Tibial artery (tissue), 4 donors: ENCODE measurements at regions not wholly inside any gene's neighbourhood (a gene's known extent, or its start where the extent isn't known, plus 50 kb on each side); places are given as distances from the start of the nearest gene placed in this dataset.
"Not testable (repeated sequence)": the region's sequence is repeated elsewhere in the genome, so short reads cannot be mapped to it uniquely, and the experiment has no call there.

Experiments used
- DNase-seq, 2 donors: peaks; one replicate each; pipeline ENCODE4 v3.0.0-alpha.2; 2019
- H3K27ac ChIP-seq, 2 donors: fragments of 200-600 bp; sonication (generic) in 1 of 2; 1 replicate in 1 of 2; 2 replicates in 1 of 2; pipeline ENCODE4 v1.5.1; 2018 to 2019; ENCODE audit warnings: mild to moderate bottlenecking in 1 of 2
- H3K27me3 ChIP-seq, 2 donors: fragments of 200-600 bp; sonication (generic) in 1 of 2; one replicate each; pipeline versions ENCODE4 v1.5.1 to v1.6.0; 2016 to 2019
- H3K36me3 ChIP-seq, 3 donors: fragments of 200-600 bp; sonication (generic) in 2 of 3; one replicate each; pipeline ENCODE4 v1.5.1; 2016 to 2019; ENCODE audit warnings: mild to moderate bottlenecking in 2 of 3
- H3K4me1 ChIP-seq, 4 donors: fragments of 200-600 bp; sonication (generic) in 2 of 4; 1 replicate in 3 of 4; 2 replicates in 1 of 4; pipeline ENCODE4 v1.5.1; 2016 to 2019
- H3K4me3 ChIP-seq, 2 donors: fragments of 200-600 bp; sonication (generic) in 1 of 2; 1 replicate in 1 of 2; 2 replicates in 1 of 2; pipeline ENCODE4 v1.5.1; 2018 to 2019; ENCODE audit warnings: mild to moderate bottlenecking in 2 of 2
- H3K9me3 ChIP-seq, 3 donors: fragments of 200-600 bp; sonication (generic) in 1 of 3; one replicate each; pipeline ENCODE4 v1.5.1; 2016 to 2019
- intact Hi-C: fragments of 100-400 bp; cut with DNase I; formaldehyde crosslinking; loops from one replicate; pipeline ENCODE4 v1.15.0; 2023; ENCODE audit warnings: low total_unique reads
- TF ChIP-seq, protein P1 (sequence below), 2 experiments: fragments of 200-600 bp in 1 of 2; fragments of 450-650 bp in 1 of 2; IDR thresholded peaks; one replicate each; pipeline ENCODE4 v1.5.1; 2017 to 2019; ENCODE audit warnings: antibody characterized with exemption in 2 of 2, mild to moderate bottlenecking in 1 of 2, moderate library complexity in 1 of 2

DNA sequence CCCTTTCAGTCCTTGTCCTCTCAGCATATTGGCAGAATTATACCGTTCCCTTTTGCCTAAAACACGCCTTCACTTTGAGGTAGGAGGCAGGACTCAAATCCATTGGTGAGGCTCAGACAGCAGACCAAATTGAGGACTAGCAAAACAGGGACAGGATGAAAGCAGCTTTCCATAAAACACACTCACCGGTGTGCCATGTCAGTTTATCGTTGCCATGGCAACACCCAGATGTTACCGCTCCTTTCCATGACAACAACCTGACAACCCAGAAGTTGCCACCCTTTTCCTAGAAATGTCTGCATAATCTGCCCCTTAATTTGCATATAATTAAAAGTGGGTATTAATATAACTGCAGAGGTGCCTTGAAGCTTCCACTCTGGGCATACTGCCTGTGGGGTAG, 730.4 kb downstream of the METTL4 start:
- intact Hi-C loops, result no loop called here
- no peaks in the 10 kb centered on the region for H3K4me1 ChIP-seq
- no peak for DNase-seq
- no peaks in the 10 kb centered on the region for H3K36me3 ChIP-seq
- no peak overlapping the region for H3K27ac ChIP-seq
- H3K9me3 ChIP-seq, result no peaks in the 10 kb centered on the region
- H3K4me3 ChIP-seq, result no peak overlapping the region
- TF ChIP-seq, protein P1, sequence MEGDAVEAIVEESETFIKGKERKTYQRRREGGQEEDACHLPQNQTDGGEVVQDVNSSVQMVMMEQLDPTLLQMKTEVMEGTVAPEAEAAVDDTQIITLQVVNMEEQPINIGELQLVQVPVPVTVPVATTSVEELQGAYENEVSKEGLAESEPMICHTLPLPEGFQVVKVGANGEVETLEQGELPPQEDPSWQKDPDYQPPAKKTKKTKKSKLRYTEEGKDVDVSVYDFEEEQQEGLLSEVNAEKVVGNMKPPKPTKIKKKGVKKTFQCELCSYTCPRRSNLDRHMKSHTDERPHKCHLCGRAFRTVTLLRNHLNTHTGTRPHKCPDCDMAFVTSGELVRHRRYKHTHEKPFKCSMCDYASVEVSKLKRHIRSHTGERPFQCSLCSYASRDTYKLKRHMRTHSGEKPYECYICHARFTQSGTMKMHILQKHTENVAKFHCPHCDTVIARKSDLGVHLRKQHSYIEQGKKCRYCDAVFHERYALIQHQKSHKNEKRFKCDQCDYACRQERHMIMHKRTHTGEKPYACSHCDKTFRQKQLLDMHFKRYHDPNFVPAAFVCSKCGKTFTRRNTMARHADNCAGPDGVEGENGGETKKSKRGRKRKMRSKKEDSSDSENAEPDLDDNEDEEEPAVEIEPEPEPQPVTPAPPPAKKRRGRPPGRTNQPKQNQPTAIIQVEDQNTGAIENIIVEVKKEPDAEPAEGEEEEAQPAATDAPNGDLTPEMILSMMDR (IDR thresholded peaks at IDR 0.05), result no peak
- H3K27me3 ChIP-seq, result no peaks in the 10 kb centered on the region

DNA sequence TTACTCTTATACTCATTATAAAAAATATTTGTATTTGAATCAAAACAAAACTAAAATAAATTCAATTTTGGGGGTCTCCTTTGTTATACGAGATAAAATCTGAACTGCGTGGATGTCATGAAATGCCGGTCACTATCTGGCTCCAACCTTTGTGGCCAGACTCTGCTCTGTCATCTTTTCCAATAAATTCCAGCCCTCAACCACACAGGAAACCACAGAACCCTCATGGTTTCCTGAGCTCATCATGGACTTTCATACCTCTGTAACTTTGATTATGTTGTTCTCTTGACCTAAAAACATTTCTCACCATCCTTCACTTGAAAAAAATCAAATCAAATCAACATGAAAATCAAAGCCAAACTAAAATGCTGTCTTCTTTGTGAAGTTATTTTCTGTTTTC, 724.7 kb downstream of the METTL4 start:
- no peaks in the 10 kb centered on the region for H3K9me3 ChIP-seq
- H3K36me3 ChIP-seq, result no peaks in the 10 kb centered on the region
- intact Hi-C loops, result no loop called here
- H3K27me3 ChIP-seq, result no peaks in the 10 kb centered on the region
- TF ChIP-seq, protein P1 (IDR thresholded peaks at IDR 0.05), result no peak
- H3K4me1 ChIP-seq, result no peaks in the 10 kb centered on the region
- no peak for DNase-seq
- H3K4me3 ChIP-seq, result no peak overlapping the region
- no peak overlapping the region for H3K27ac ChIP-seq

DNA sequence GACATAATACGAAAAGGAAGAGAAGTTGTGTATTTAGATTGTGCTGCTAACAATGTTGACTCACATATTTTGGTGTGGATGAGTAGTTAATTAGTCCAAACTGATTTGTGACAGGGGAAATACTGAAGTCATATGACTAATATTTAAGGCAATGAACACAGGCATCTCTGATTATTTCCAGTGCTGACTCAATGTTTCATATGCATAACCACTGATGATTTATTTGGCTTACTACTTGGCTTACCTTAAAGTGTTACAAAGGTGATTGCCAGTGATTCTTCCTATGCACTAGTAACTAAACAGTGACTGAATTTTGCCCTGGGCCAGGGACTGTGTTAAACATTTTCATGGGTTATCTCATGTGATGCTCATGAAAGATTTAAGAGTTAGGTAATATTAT, 722.6 kb downstream of the METTL4 start:
- no peaks in the 10 kb centered on the region for H3K4me1 ChIP-seq
- intact Hi-C loops, result no loop called here
- no peaks in the 10 kb centered on the region for H3K27me3 ChIP-seq
- no peak for DNase-seq
- no peak overlapping the region for H3K27ac ChIP-seq
- TF ChIP-seq, protein P1 (IDR thresholded peaks at IDR 0.05), result no peak
- H3K9me3 ChIP-seq, result no peaks in the 10 kb centered on the region
- no peaks in the 10 kb centered on the region for H3K36me3 ChIP-seq
- no peak overlapping the region for H3K4me3 ChIP-seq

DNA sequence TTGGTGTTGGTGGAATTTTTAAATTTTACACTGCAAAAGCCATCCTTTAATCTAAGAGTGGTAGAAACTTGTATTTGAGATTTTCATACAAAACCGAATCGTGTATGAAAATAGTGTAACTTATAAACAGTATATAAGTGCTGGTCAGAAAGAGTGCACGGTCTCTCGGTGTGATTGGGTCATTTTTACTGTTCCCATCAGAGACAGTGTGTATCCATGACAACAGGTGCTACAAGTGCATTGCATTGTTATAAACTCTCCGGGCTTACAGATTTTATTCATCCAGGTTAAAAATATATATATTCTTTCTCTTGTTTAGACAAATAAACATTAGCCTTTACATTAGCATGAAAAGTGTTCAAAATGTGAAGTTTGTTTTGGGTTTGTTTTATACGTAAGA, 721.9 kb downstream of the METTL4 start:
- H3K4me3 ChIP-seq, result no peak overlapping the region
- H3K4me1 ChIP-seq, result no peaks in the 10 kb centered on the region
- no peaks in the 10 kb centered on the region for H3K27me3 ChIP-seq
- DNase-seq, result no peak
- intact Hi-C loops, result no loop called here
- TF ChIP-seq, protein P1 (IDR thresholded peaks at IDR 0.05), result no peak
- no peak overlapping the region for H3K27ac ChIP-seq
- no peaks in the 10 kb centered on the region for H3K36me3 ChIP-seq
- no peaks in the 10 kb centered on the region for H3K9me3 ChIP-seq

DNA sequence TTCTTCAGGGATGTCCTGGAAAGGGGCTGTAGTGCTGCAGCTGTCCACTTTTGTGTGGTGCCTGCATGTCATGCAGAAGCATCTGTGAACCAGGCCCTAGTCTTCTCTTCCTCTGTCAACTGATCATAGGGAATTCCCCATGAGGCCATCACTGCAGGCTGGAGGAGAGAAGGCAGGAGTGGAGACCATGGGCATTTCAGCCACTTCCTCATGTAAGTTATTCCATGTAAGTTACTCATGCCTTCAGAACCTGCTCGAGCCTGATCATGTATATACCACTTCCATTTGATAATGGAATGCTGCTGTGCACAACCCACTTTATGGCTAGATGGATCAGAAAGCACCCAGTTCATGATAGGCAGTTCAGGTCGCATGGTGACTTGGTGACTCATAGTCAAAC, 714.0 kb downstream of the METTL4 start:
- intact Hi-C loops, H3K4me3 ChIP-seq, DNase-seq, H3K9me3 ChIP-seq, H3K36me3 ChIP-seq, H3K27me3 ChIP-seq, H3K4me1 ChIP-seq, H3K27ac ChIP-seq: not testable (repeated sequence)

DNA sequence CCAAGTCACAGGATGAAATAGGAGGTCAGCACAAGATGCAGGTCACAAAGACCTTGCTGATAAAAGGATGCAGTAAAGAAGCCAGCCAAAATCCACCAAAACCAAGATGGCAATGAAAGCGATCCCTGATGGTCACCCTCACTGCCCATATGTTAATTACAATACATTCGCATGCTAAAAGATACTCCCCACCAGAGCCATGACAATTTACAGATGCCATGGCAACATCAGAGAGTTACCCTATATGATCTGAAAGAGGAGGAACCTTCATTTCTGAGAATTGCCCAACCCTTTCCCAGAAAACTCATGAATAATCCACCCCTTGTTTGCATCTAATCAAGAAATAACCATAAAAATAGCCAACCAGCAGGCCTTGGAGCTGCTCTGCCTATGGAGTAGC, 709.8 kb downstream of the METTL4 start:
- H3K27me3 ChIP-seq, result no peaks in the 10 kb centered on the region
- intact Hi-C loops, result no loop called here
- no peak overlapping the region for H3K4me3 ChIP-seq
- no peak for DNase-seq
- no peaks in the 10 kb centered on the region for H3K4me1 ChIP-seq
- TF ChIP-seq, protein P1 (IDR thresholded peaks at IDR 0.05), result no peak
- H3K27ac ChIP-seq, result no peak overlapping the region
- no peaks in the 10 kb centered on the region for H3K36me3 ChIP-seq
- H3K9me3 ChIP-seq, result peaks cover 0 to 6% (median 0%) of the 10 kb centered on the region in 3 donors
